ENCODE measurements at regions not wholly inside any gene's neighbourhood (a gene's known extent, or its start where the extent isn't known, plus 50 kb on each side); places are given as distances from the start of the nearest gene placed in this dataset.

DNA sequence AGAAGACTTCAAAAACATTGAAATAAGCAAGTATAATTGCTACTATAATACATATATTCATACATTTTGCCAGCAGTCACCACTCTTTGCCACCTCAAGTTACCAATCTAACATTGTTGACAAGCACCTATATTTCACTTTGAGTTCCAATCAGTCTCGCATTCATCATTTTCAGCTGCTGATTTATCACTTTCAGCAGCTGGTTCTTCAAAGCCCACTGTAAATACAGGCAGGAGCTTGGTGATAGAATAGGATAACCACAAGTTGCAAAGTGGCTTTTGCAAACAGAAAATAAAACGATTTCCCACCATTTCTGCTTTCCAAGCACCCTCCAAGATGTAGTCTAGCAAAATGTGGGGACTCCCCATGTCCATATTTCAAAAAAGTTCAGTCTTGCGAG, 114.2 kb upstream of the ITGA1 start:
- no peak for DNase-seq (ENCODE audit: low read depth)

DNA sequence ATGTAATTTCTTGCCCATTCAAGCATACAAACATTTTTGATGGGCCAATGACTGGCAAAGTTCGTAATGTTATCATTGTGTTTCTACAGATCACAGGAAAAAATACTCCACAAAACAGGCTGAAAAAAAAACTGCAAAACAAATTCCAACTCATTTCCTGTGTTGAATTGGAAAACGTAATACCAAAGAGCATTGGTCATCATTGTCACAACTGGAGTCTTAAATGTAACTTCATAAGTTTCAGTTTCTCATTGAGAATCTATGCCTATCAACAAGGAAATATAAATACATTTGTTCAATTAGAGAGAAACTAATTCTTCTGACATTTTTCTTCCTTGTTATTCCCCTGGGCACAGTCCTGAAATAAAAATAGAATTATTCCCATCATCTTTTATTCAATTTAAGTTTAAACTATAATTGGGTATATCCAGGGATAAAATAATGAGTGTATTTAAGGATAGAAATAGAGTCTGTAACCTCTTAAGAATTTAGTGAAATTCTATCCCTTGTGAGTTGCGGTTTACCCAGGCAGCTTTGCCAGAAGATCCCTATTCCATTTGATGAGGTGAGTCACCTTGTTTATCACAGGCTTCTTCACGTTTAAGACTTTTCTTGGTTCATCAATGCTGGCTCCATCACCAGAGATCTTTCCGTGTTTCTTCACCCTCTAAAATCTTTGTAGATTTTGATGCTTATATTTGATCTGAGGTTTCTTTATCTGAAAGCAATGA, 112.7 kb upstream of the ITGA1 start:
- DNase-seq (ENCODE audit: low read depth) = peak; percentile 89

- no peak for DNase-seq (ENCODE audit: low read depth)
Observed at GRCh38 chr5:52682492-52682891, 105.2 kb upstream of the ITGA1 start.

- DNase-seq (ENCODE audit: low read depth) = no peak
Observed at GRCh38 chr5:52684051-52684450, 103.7 kb upstream of the ITGA1 start.

GRCh38 chr5:52685566-52685965, 102.2 kb upstream of the ITGA1 start:
- DNase-seq (ENCODE audit: low read depth) = no peak

- DNase-seq (ENCODE audit: low read depth) = no peak
Observed at GRCh38 chr5:52685971-52686370, 101.7 kb upstream of the ITGA1 start.

- DNase-seq (ENCODE audit: low read depth) = no peak
Observed at GRCh38 chr5:52690236-52690768, 97.4 kb upstream of the ITGA1 start.

DNA sequence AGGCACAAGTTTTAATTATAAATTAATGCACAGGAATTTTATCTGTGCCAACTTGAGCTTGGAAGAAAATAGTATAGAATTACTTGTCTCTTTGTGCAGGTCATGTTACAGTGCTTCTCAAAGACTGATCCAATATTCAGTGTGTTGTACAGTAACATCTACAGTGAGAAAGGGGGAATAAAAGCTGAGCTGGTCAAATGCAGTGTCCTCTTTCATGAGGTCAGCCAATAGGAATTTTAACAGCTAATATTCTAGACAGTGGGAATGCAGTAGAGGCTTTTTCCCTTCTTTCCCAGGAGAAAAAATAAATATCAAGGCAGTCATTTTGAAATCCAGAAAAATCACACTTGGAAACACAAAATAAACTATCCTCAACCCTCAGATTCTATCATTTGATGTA, 95.7 kb upstream of the ITGA1 start:
- DNase-seq (ENCODE audit: low read depth) = peak; percentile 66

- DNase-seq (ENCODE audit: low read depth) = no peak
Observed at GRCh38 chr5:52692606-52693005, 95.1 kb upstream of the ITGA1 start.

- peak; percentile 44 for DNase-seq (ENCODE audit: low read depth)
Observed at GRCh38 chr5:52693280-52693679, 94.4 kb upstream of the ITGA1 start.

DNA sequence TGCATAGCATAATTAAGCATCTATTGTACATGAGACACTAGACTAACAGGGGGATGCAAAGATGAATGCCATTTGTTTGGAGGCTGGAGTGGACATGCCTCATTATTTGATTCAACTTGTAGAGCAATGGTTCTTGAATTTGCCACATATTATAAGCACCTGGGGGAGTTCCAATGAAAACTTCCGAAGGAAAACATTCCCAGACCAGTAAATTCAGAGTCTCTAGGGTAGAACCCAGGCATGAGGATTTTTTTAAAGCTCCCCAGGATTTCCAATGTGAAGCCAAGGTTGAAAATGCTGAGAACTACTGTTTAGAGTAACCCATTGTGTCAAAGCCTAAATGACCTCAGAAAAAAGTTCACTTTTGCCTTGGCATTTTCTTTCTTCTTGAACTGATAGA, 93.9 kb upstream of the ITGA1 start:
- no peak for DNase-seq (ENCODE audit: low read depth)

- no peak for DNase-seq (ENCODE audit: low read depth)
Observed at GRCh38 chr5:52694648-52695047, 93.1 kb upstream of the ITGA1 start.

GRCh38 chr5:52702877-52703276, 84.8 kb upstream of the ITGA1 start:
- DNase-seq (ENCODE audit: low read depth) = no peak

- no peak for DNase-seq (ENCODE audit: low read depth)
Observed at GRCh38 chr5:52703321-52703720, 84.4 kb upstream of the ITGA1 start.

DNA sequence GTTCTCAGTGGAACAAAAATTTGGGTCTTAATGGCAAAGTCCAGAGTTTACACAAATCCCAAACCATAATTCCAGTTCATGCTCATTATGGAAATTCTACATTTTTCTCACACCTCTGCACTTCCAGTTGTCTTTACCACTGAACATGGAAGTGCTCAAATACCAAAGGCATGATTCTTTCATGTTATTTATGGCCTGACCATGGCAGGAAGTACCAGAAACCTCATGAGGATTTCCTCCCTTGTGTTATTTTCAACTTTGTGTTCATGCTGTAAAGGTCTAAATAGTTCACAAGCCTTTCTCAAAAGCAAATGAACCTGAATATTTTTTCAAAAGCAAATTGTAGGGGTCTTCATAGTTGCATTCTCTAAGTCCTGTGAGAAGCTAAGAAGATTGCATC, 82.0 kb upstream of the ITGA1 start:
- DNase-seq (ENCODE audit: low read depth) = peak; percentile 48

DNA sequence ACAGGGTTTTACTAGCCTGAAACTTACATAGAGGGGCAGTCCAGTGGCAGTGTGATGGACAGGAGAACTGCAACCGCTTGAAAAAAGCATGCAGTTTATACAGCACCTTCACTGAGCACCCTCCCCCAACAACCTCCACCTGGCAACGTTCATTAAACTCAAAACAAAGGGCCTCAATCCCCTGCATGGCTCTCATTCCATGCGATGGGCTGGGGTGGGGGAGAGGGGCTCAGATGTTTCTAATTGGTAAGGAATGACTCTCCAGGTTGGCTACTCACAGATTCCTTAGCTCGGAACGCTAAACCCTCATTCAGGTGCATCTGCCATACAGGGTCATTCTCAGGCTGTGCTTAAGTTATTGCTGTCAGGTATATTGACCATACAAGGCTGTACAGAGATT, 80.9 kb upstream of the ITGA1 start:
- no peak for DNase-seq (ENCODE audit: low read depth)

DNA sequence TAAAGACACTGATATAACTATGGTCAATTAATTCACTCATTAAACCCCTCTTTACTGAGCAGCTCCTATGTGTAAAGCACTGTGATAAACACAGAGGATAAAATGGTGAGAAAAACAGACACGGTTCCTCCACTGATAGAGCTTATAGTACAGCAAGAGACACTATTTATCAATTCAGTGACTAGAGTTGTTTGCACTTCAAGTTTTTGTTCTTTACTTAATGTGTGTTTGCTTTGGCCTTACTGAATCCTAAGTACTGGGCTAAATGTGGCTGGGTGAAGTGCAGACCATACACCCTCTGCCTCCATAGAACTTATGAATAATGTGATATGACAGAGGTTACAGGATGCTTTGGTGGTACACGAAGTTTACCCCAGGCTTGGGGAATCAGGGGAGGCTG, 80.1 kb upstream of the ITGA1 start:
- DNase-seq (ENCODE audit: low read depth) = no peak

DNA sequence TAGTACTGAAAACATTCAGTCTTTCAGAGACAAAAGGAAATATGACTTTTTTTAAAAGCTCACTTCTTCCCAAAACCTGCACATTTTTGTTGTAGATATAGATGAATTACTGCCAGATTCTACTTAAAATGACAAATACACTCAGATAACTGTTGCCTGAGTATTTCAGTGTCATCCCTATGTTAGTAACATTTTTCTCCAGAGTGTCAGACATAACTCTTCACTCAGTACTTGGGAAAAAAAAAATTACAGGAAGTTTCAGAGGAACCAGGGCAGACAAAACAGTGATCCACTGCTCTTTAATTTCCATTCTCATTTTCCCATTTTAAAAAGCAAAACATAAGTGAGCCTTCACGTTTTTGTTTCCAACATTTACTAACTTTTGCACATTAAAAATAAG, 79.3 kb upstream of the ITGA1 start:
- peak; percentile 15 for DNase-seq (ENCODE audit: low read depth)

- peak; percentile 78 for DNase-seq (ENCODE audit: low read depth)
Observed at GRCh38 chr5:52709167-52709925, 78.4 kb upstream of the ITGA1 start.

DNA sequence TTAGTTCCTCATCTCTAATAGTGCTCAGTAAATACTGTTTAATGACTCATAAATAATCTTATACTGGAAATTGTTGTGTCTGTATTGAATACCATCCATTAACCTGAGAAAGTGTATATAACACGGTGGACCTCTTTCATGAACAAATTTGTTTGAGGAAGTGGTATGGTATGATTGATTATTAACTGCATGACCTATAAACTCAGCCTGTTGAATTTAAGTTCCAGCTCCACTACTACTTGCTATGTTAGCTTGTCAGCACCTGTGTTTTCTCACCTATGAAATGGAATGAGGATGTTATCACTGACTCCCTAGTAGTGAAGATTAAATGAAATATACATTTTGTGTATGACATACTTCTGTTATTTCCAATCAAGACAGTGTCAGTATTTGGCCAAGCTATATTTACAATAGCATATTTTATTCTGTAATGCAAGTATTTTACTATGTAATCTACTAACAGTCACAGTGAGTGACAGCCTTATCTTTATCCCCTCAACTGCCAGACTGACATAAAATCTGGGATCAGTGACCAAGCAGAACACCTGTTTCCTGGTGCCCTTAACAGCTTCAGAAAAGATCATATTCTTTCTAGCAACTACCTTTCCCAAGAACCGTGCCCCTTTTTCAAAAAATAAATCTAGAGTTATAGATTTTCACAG, 77.3 kb upstream of the ITGA1 start:
- no peak for DNase-seq (ENCODE audit: low read depth)

DNA sequence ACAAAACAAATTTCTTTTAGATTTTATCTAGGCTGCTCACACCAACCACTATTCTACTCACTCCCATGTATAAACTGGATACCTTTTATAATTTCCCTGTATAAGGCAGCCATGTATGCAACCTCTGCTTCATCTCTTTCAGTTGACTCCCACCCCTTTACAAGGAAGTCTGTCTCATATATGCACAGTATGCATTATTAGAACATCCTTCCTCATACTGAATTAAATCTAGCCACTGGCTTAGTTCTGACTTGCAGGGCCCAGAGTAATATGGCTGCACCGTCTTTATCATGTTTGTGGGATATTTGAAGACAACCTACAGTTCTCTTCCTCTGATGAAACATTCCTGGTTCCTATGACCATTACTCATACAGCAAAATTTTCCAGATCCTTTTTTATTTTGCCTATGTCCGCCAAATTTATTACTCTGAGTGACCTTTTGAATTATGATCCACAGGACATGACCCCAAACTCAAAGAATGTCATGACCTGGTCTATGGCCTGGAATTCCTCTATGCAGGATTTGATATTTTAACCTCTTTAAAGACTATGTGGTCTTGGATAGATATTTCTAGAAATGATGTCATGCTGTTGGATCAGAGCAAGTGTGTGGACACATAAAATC, 76.6 kb upstream of the ITGA1 start:
- peak; percentile 34 for DNase-seq (ENCODE audit: low read depth)

GRCh38 chr5:52712354-52712753, 75.4 kb upstream of the ITGA1 start:
- no peak for DNase-seq (ENCODE audit: low read depth)

Measured in LHCN-M2 (cell line).